ENCODE measurements at regions not wholly inside any gene's neighbourhood (a gene's known extent, or its start where the extent isn't known, plus 50 kb on each side); places are given as distances from the start of the nearest gene placed in this dataset.

DNA sequence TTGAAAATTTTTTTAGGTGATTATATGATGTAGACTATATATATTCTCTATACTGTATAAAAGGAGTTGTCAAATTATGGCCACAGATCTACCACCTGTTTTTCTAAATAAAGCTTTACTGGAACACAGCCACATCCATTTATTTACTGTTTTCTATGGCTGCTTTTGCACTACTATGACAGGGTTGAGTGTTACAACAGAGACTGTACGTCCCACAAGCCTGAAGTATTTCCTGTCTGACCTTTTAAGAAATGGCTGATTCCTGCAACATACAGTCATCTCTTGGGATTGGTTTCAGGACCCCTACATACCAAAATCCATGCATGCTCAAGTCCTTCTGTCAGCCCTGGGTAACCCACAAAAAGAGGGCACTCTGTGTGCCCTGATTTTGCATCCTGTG, 508.3 kb downstream of the TSN start:
- H3K27me3 Mint-ChIP-seq = no peaks in the 10 kb centered on the region
- POLR2A ChIA-PET = no interaction called here

DNA sequence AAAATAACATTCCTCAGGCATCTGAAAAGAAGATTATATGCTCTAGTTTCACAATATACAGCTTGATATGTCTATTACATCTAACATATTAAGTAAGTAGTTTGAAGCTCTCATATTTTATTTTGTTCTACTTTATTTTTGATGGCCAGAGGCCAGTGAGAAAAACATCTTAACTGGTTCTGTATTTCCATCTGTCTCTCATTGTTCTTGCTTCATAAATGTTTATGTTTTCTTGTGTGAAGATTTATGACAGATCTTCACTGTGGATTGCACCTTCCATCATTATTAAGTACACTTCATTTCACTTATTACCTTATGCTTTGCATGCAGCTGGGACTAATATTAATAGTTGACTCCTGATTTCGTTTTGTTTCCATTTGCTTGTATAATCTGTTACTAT, 511.2 kb downstream of the TSN start:
- no peak overlapping the region for H3K4me3 ChIP-seq (ENCODE audit: control extremely low read depth in 1 of 5, extremely low read depth in 1 of 5, insufficient read depth in 1 of 5, low read depth in 2 of 5, low read length in 4 of 5)
- no peak overlapping the region for H3K27ac ChIP-seq (ENCODE audit: low read length in 2 of 2)
- no peak overlapping the region for H3K27ac Mint-ChIP-seq
- CTCF ChIA-PET = no interaction called here
- H3K9ac ChIP-seq (ENCODE audit: low read length) = no peak overlapping the region
- no peaks in the 10 kb centered on the region for H3K36me3 ChIP-seq (replicated peaks in 1 of 2; ENCODE audit: control extremely low read depth in 1 of 2, control insufficient read depth in 1 of 2, extremely low read depth in 1 of 2, insufficient read depth in 2 of 2, low read length in 1 of 2)
- POLR2A ChIA-PET = no interaction called here
- no peak overlapping the region for H2AFZ ChIP-seq (ENCODE audit: insufficient read depth, low read depth, low read length, poor library complexity, severe bottlenecking)
- DNase-seq (no peak), ATAC-seq (ENCODE audit: low read depth) (no peak)
- peaks cover 2% of the 10 kb centered on the region for H3K9me3 Mint-ChIP-seq (ENCODE audit: insufficient read depth)
- no peaks in the 10 kb centered on the region for H3K9me3 ChIP-seq (ENCODE audit: control extremely low read depth in 1 of 3, control insufficient read depth in 2 of 3, insufficient read depth in 1 of 3, low read length in 2 of 3)
- H3K4me3 Mint-ChIP-seq = no peak overlapping the region
- intact Hi-C loops (cut with micrococcal nuclease) = no loop called here
- H3K4me1 Mint-ChIP-seq = no peaks in the 10 kb centered on the region
- TF ChIP-seq CTCF (IDR thresholded peaks at IDR 0.05) (no peak), EZH2 (IDR thresholded peaks at IDR 0.05; ENCODE audit: borderline replicate concordance, insufficient read depth, low read depth, low read length, poor library complexity, severe bottlenecking) (no peak)
- no peaks in the 10 kb centered on the region for H4K20me1 ChIP-seq (ENCODE audit: control insufficient read depth, insufficient read depth, low read length, poor library complexity, severe bottlenecking)
- no peaks in the 10 kb centered on the region for H3K27me3 Mint-ChIP-seq
- H3K4me2 ChIP-seq (replicated peaks; ENCODE audit: low read depth, low read length, poor library complexity, severe bottlenecking) = no peak overlapping the region
- no CpG with 5 or more reads among the region's 1 CpG for WGBS (ENCODE audit: insufficient coverage)
- H3K79me2 ChIP-seq (ENCODE audit: control insufficient read depth, insufficient read depth, low read length) = no peaks in the 10 kb centered on the region
- H3K27me3 ChIP-seq (replicated peaks in 1 of 4; ENCODE audit: control extremely low read depth in 1 of 4, control insufficient read depth in 3 of 4, insufficient read depth in 4 of 4, low read length in 3 of 4) = no peaks in the 10 kb centered on the region
- no peaks in the 10 kb centered on the region for H3K4me1 ChIP-seq (ENCODE audit: control insufficient read depth in 2 of 2, insufficient read depth in 2 of 2, low read length in 2 of 2)

More for the DNA sequence above, 508.3 kb downstream of the TSN start:
- DNase-seq (no peak), ATAC-seq (ENCODE audit: low read depth) (no peak)
- Histone ChIP-seq H3K4me2 (replicated peaks; ENCODE audit: low read depth, low read length, poor library complexity, severe bottlenecking) (no peak overlapping the region), H4K20me1 (ENCODE audit: control insufficient read depth, insufficient read depth, low read length, poor library complexity, severe bottlenecking) (no peaks in the 10 kb centered on the region), H3K79me2 (ENCODE audit: control insufficient read depth, insufficient read depth, low read length) (no peaks in the 10 kb centered on the region), H3K27me3 (replicated peaks in 1 of 4; ENCODE audit: control extremely low read depth in 1 of 4, control insufficient read depth in 3 of 4, insufficient read depth in 4 of 4, low read length in 3 of 4) (no peaks in the 10 kb centered on the region), H2AFZ (ENCODE audit: insufficient read depth, low read depth, low read length, poor library complexity, severe bottlenecking) (no peak overlapping the region), H3K4me3 (ENCODE audit: control extremely low read depth in 1 of 5, extremely low read depth in 1 of 5, insufficient read depth in 1 of 5, low read depth in 2 of 5, low read length in 4 of 5) (no peak overlapping the region), H3K36me3 (replicated peaks in 1 of 2; ENCODE audit: control extremely low read depth in 1 of 2, control insufficient read depth in 1 of 2, extremely low read depth in 1 of 2, insufficient read depth in 2 of 2, low read length in 1 of 2) (no peaks in the 10 kb centered on the region), H3K9me3 (ENCODE audit: control extremely low read depth in 1 of 3, control insufficient read depth in 2 of 3, insufficient read depth in 1 of 3, low read length in 2 of 3) (no peaks in the 10 kb centered on the region), H3K9ac (ENCODE audit: low read length) (no peak overlapping the region), H3K27ac (ENCODE audit: low read length in 2 of 2) (no peak overlapping the region), H3K4me1 (ENCODE audit: control insufficient read depth in 2 of 2, insufficient read depth in 2 of 2, low read length in 2 of 2) (no peaks in the 10 kb centered on the region)
- peaks cover 2% of the 10 kb centered on the region for H3K9me3 Mint-ChIP-seq (ENCODE audit: insufficient read depth)
- H3K4me1 Mint-ChIP-seq = no peaks in the 10 kb centered on the region
- intact Hi-C loops (cut with micrococcal nuclease) = no loop called here
- WGBS (ENCODE audit: insufficient coverage) = 71% methylated on average over 1 of the region's 1 CpG
- no peak for TF ChIP-seq EZH2 (IDR thresholded peaks at IDR 0.05; ENCODE audit: borderline replicate concordance, insufficient read depth, low read depth, low read length, poor library complexity, severe bottlenecking)
- no peak for TF ChIP-seq CTCF (IDR thresholded peaks at IDR 0.05)
- H3K4me3 Mint-ChIP-seq = no peak overlapping the region
- CTCF ChIA-PET = no interaction called here
- H3K27ac Mint-ChIP-seq = no peak overlapping the region
